Stimulated activated CD8-positive, alpha-beta memory T cell treated with anti-CD3 and anti-CD28 coated beads, Interleukin-4, amount 100 ng/mL, for 48 hours (primary cell): ENCODE measurements at regions not wholly inside any gene's neighbourhood (a gene's known extent, or its start where the extent isn't known, plus 50 kb on each side); places are given as distances from the start of the nearest gene placed in this dataset.

Source experiments
- DNase-seq: peaks from one replicate; pipeline ENCODE4 v3.0.0-alpha.2; 2020

DNA sequence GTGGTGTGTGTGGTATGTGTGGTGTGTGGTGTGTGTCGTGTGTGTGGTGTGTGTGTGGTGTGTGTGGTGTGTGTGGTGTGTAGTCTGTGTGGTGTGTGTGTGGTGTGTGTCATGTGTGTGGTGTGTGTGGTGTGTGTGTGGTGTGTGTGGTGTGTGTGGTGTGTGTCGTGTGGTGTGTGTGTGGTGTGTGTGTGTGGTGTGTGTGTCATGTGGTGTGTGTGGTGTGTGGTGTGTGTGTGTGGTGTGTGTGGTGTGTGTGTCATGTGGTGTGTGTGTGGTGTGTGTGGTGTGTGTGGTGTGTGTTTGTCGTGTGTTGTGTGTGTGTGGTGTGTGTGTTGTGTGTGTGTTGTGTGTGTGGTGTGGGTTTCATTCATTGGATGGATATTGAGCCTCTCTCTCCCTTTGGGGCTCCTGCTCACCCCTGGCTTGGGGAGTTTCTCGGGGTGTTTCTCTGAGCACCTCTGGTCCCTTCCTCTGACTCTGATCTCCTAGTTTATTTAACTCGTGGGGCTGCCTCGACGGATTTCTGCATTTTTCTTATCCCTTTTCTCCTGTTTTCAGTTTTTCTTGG, 145.8 kb downstream of the DNAJB6 start:
- no peak for DNase-seq

DNA sequence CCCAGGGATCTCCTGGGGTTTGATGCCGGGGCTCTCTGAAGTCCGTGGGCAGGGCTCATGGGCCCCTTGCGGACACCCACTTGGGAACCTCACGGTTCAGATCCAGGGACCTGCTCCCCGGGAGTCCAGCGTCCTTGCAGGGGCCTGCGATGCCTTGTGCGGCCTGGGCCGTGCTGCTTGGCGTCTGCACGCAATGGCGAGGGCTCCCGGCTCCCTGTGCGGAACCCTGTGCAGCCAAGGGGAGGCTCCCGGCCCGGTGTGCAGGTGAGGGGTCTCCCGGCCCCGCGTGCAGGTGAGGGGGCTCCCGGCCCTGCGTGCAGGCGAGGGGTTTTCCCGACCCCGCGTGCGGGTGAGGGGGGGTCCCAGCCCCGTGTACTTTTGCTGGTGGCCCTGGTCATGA, 146.7 kb downstream of the DNAJB6 start:
- DNase-seq: no peak

DNA sequence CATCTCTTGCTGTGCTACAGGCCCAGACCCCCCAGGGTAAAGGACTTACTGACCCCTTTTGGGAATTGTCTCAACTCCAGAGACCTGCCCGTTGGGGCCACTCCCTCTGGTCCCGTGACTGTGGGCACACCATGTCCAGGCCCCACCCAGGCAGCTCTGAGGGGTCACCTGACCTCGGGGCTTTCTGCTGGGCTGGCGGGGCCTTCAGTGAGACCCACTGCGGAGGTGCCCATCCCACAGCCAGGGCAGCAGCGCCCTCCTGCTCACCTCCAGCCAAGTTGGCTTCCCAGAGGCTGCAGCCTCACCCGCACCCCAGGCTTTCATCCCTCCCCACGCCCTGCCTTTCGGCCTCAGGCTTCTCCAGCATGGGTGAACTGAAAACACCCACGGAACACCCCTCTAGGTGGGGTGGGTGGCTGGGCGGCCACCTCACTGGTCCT, 147.2 kb downstream of the DNAJB6 start:
- DNase-seq: peak; percentile 19

DNA sequence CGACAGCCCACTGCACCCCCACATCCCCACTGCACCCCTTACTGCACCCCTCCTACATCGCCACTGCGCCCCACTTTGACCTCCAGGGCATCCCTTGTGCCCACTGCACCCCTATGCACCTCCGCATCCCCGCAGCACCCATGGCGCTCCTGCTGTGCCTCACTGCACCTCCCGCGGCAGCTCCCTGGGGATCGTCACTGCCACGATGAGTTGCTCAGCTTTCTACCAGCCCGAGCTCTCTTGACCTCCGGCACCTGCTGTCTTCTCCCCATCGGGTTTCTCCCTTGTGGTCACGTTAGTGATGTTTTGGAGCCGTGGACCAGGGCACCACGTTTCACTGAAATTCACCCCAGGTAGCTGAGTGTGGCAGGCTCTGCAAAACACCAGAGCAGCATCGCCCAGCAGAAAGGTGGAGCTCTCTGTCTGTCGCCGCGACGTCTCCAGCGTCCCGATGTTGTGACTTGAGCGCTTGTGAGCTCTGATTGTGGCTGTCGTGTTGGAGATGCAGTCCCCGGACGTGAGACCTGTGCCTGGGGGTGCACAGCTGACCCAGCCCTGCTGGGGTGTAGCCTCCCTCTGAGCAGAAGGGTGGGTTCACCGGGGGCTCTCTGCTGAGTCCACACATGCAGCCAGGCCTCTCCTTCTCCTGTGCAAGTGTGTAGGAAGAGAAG, 147.7 kb downstream of the DNAJB6 start:
- no peak for DNase-seq

DNA sequence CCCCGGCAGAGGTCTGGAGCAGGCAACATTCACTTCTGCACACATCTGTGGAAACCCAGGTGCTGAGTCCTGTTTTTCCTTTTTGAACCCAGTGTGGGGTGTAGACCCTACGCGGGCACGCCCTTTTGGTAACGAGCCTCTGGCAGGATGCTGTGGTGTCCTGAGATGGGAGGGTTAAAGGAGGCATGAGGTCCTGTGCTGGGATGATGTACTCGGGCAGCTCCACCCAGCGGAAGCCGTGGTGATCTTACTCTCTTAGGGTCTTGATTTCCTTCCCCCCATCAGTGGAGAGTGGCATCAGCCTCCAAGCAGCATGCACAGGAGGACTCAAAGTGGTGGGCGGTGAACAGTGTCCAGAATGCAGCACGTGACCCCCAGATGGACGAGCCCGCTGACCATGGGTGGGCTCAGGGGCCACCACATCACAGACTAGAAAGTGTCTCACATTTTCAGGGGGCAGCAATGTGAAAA, 148.6 kb downstream of the DNAJB6 start:
- no peak for DNase-seq

DNA sequence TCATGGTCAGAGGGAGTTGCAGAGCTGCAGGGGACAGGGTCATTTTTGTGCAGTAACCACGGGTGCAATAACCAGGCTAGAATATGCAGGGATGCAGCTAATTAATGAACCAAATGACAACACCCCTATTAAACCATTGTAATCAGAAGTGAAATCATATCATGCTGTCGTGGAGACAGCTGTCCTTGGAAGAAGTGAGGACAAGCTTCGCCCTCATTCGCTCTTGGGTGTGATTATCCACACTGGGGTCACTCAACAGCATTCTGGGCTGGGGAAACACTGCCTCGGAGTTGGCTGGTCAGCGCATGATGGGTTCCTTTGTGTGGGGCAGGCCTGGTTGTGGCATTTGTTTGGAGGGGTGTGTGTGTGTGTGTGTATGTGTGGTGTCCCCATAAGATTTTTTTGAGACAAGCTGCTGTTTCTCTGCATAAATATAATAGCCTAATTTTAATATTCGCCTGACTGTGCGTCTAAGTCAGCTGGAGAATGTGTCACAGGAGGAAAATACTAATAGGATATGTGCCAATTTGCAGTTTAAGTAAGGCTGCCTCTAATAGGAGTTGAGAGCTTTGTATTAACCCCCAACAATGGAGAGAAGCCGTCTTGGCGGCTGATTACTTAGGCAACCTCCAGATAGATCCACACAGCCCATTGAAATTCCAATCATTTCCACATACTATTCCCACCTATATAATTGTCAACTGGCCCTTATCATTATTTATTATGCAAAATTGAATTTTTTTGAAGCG, 149.4 kb downstream of the DNAJB6 start:
- no peak for DNase-seq

DNA sequence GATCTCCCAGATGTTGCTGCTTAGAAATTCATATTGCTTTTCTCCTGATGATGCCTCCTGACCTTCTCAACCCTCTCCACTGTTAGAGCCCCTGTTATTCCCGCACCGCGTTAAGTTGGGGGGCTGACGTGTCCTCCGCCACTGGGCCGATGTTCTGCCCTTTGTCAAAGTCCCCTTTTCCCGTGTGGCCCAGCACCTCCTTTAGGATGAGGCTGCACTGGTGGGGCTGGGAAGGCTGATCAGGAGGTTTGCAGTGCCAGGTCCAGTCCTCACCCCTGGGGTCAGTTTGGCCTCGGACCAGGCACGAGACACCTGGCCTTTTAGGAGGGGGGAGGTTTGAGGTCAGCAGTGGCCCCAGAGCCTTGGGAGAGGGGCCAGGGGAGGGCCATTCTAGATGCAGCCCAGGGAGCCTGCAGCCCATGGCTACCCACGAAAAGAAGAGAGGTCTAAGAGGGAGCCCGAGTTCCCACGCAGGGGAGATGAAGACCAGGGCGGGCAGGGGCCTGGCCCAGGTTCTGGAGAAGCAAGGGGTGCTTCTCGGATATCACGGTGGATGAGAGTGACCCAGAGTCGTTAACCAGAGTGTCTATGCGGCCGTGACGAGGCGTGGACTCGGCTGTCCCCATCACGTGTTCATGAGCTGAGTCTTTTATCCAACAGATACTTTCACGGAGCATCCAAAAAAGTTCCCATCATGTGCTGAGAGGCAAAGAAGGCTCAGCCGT, 150.4 kb downstream of the DNAJB6 start:
- no peak for DNase-seq

DNA sequence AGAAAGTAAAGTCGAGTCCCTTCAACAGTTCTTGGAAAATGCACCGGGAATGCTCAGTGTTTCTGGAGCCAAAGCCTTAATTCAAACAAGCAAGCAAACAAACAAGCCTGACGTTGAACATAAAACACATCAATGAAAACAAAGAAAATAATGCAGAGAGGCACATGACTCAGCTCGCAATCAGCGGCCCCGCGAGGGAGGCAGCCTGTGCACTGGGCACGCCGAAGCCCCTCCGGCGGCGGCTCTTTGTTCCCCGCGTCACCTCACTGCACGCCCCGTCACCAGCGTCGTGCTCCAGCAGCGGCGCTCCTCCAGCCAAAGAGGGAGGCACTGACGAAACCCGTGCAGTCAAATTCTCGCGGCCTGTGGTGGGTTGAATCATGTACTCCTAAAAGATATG, 151.5 kb downstream of the DNAJB6 start:
- DNase-seq: no peak

DNA sequence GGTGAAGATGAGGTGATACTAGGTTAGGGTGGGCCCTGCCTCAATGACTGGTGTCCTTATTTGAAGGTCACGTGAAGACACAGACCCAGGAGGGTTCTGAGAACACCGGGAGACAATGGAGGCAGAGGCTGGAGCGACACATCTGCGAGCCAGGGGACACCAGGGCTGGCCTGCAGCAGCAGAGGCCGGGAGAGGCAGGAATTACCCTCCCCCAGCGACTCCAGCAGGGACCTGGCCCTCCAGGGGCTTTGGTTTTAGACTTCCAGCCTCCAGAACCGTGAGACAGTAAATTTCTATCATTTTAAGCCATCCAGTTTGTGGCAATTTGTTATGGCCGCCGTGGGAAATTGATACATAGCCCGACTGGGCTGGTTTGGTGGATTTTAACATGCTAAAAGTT, 152.2 kb downstream of the DNAJB6 start:
- DNase-seq: peak; percentile 13
